Medulla oblongata (tissue), 1 donor: ENCODE measurements at regions not wholly inside any gene's neighbourhood (a gene's known extent, or its start where the extent isn't known, plus 50 kb on each side); places are given as distances from the start of the nearest gene placed in this dataset.
"Not testable (repeated sequence)": the region's sequence is repeated elsewhere in the genome, so short reads cannot be mapped to it uniquely, and the experiment has no call there.

Experiments used
- DNase-seq: peaks from one replicate; pipeline ENCODE4 v3.0.0-alpha.2; 2015; ENCODE audit errors: extremely low spot score

GRCh38 chr17:14622615-14623101 lies 321.8 kb downstream of the HS3ST3B1 start:
- DNase-seq, result no peak

GRCh38 chr17:14621826-14622614 lies 321.1 kb downstream of the HS3ST3B1 start:
- no peak for DNase-seq

- no peak for DNase-seq
Measured at GRCh38 chr17:14619821-14620220, 318.9 kb downstream of the HS3ST3B1 start.

DNA sequence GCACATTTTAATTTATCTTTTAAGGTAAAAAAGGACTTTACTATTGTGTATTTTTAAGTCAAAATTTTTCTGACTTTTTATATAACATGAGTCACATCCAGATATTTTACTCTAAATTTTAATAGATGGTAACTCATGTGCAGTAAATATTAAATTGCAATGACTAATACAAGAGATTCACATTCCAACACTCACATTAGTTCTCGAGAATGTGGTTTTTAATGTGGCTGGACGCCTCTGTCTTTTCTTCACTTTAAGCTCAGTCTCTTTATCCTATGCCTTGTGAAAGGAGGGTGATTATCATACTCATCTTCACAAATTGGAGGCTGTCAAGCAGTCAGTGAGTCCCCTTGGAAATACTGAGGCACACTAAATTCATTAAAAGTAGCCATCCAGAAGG lies 315.6 kb downstream of the HS3ST3B1 start:
- no peak for DNase-seq

DNA sequence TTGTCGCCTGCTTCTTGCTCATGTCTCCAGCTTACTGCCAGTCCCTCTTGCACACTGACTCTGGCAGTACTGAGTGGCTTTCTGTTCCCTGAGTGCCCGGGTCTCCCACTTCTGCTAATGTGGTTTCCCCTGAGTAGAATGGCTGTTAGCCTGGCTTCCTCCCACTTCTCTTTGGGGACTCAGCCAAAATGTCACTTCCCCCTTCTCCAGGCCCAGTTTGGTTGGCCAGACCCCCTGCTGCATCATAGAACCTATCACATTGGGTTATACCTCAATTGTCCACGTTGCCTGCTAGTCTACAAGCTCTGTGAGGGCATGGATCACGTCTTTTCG lies 304.4 kb downstream of the HS3ST3B1 start:
- peak; percentile 85 for DNase-seq

DNA sequence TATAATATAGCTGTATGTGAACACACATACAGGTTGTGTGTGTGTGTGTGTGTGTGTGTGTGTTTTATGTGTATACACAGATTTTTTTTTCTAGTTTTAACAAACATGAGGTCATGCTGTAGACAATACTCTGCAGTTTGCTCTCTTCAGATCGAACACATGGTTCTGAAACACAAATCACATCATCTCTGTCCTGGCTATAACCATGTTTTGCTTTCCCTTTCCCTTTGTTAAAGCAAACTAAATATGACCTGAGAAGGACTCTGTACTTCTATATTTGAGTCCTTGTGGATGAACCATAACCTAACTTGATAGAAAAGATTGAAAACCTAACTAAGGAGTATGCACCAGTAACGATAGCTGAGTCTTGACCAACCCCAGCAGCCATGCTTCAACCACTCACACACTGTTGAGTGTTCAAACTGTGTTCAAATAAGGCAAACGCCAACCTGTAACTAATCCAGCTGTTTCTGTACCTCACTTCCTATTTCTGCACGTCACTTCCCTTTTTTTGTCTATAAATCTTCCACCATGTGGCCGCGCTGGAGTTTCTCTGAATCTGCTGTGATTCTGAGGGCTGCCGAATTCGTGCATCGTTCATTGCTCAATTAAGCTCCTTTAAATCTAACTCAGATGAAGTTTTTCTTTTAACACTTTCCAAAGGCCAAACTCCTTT lies 303.8 kb downstream of the HS3ST3B1 start:
- DNase-seq, result no peak

GRCh38 chr17:14596224-14596623 lies 295.3 kb downstream of the HS3ST3B1 start:
- no peak for DNase-seq

GRCh38 chr17:14595656-14596055 lies 294.8 kb downstream of the HS3ST3B1 start:
- DNase-seq, result no peak

- DNase-seq, result no peak
Measured at GRCh38 chr17:14594690-14595089, 293.8 kb downstream of the HS3ST3B1 start.

- no peak for DNase-seq
Measured at GRCh38 chr17:14593956-14594355, 293.1 kb downstream of the HS3ST3B1 start.

- no peak for DNase-seq
Measured at GRCh38 chr17:14590459-14591250, 289.8 kb downstream of the HS3ST3B1 start.

DNA sequence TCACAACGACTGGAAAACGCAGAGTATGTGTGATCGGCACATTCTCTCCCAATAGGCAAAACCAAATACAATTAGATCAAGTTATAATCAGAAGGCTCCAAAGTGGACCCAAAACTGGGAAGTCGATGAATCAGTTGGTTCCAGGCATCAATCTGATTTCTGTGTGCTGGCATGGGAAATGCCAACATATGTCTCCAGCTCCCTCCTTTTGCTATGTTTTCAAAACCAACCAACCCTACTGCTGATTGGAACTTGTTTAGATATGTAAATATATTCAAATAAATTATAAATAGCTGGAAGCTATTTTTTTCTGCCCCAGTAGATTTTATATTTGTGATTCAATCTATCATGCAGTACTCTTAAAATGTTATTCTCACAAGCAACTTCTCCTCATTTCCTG lies 284.2 kb downstream of the HS3ST3B1 start:
- DNase-seq, result no peak

GRCh38 chr17:14582996-14583395 lies 282.1 kb downstream of the HS3ST3B1 start:
- DNase-seq, result no peak

DNA sequence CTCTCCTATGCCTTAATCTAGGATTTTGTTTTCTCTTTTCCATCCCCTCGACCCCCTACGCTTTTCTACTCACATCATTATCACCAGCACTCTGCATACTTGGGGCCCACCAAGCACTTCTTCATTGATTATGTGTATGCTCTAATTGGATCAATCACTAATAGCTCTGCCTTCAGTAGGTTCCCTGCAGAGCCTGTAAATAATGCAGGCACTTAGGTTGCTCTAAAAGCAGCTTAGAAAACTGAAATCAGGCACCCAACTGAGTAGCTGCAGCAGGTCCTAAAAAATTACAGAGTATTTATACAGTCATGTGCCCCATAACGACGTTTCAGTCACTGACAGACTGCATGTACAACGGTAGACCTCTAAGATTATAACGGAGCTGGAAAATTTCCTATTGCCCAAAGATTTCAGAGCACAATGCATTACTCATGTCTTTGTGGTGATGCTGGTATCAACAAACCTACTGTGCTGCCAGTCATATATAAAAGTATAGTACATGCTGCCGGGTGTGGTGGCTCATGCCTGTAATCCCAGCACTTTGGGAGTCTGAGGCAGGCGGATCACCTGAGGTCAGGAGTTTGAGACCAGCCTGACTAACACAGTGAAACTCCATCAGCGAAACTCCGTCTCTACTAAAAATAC lies 280.4 kb downstream of the HS3ST3B1 start:
- DNase-seq, result no peak

DNA sequence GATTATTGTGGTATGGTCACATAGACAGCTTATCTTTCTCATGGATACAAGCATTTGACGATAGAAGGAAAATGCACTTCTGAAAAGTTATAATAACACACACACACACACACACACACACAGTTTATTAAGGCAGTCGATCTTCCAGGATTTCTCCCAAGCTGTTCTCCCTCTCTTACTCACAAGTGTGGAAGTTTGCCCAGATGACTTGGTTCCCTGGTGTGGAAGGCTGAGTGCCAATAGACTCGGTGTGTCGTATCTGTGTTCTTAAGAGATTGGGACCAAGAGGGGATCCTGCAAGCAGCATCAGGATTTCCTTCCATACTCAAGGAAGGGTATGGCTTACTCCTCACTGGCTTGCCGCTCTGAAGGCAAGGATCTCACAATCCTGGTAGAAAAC lies 279.6 kb downstream of the HS3ST3B1 start:
- no peak for DNase-seq

DNA sequence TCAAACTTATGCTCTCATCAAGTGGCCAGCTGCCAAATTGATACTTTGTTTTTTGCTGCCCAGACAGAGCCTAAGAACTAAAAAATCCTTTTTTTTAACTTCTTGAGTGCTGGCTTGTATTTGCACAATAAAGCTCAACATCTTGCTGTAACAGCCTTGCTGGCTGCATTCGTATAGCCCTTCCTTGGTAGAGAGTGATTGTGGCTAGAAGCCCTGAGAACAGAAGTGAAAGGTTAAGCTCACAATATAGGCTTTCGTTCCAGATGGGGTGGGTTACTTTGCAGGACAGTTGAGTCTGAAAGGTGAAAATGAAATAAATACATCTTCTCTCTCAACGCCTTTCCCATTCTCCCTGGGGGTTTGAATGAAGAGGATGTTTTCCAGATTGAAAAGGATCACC lies 278.8 kb downstream of the HS3ST3B1 start:
- DNase-seq, result no peak

DNA sequence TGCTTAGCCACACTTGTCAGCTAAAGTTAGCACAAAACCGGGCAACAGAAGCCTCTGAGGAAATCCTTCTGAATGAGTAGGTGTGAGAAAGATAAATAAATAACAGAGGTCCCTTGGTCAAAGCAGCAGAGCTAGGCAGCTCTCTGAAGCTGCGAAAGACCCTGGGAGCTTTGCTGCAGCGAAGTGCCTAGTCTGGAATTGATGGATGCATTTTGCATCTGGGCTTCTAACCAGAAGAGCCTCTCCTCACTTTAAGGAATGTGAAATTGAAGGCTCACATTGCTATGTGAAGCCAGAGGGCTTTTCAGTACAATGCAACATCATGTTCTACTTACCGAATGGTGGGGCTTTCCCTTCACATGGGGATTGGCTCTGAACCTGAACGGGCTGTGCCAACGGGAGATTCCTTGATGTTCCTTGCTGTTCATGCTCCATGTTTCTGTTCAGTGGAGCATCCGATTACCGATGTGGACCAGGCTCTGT lies 274.6 kb downstream of the HS3ST3B1 start:
- DNase-seq, result no peak

DNA sequence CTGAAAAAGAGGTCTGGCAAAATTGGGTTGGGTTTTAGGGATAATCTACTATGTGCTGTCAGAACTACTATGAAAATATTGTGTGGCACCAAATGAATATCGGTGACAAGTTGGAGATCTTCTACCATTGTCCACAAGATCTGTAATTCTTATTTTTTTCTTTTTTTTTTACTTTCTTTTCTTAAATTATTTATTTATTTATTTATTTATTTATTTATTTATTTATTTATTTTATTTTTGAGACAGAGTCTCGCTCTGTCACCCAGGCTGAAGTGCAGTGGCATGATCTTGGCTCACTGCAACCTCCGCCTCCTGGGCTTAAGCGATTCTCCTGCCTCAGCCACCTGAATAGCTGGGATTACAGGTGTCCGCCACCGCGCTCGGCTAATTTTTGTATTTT lies 259.4 kb downstream of the HS3ST3B1 start:
- not testable (repeated sequence) for DNase-seq

DNA sequence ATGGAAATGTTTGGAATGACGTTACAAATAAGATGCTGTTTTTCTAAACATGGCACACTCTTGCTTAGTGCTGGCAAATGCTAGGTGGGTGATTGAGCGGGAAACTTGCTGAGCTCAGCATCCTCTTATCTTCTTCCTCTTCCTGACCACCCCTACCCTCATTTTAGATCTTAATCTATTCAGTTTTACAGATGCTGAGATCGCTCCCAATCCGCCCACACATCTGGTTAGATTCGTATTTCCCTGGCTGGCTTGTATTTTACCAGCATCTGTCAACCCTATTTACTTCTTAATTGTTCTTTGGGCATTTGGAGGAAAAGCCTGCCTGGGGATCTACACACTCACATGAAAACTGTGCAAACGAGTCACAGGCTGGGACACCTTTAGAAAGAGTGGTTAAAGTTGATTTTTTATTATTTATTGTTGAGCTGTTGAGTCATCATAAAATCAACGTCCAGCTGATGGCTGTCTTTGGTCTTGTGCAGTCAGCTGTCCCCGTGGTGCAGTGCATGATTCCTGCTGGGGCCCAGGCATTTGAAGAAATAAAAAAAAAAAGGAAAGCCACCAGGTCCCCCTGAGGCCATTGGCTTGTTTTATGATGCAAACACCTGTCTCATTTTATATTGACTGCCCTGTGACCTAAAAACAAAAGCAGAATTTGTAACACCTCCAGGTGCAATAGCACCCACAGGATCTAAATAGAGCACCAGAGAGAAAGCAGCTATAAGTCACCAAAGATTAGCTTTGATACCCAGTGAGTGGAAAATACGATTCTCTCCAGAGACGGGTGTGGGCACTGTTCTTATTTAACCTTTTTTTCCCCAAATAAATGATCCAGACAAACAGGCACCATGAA lies 258.6 kb downstream of the HS3ST3B1 start:
- DNase-seq, result no peak

- peak; percentile 13 for DNase-seq
Measured at GRCh38 chr17:14557480-14557879, 256.6 kb downstream of the HS3ST3B1 start.

DNA sequence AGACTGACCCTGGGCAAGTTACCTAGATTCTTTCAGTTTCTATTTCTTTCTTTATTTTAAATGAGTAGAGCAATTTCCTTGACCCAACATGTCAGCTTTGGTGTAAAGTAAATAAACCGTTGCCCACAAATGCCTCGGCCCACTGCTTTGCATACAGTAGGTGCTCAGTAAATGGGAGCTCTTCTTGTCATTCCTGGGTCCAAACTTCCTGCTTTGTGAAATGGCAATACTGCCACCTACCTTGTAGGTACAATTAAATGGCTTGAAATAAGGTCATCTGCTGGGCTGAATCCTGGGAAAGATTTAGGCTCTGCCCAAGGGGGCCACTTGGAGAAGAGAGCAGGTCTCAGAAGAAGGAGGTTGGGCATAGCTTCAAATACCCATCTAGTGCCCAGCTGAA lies 253.0 kb downstream of the HS3ST3B1 start:
- DNase-seq, result no peak
